Upper lobe of right lung (tissue), 1 donor: ENCODE measurements at regions not wholly inside any gene's neighbourhood (a gene's known extent, or its start where the extent isn't known, plus 50 kb on each side); places are given as distances from the start of the nearest gene placed in this dataset.

ENCODE experiments used
- ATAC-seq: fragments of 200-7000 bp; cut with Tn5 transposase; one replicate; pipeline ENCODE4 v1.9.1; 2020; ENCODE audit warnings: mild to moderate bottlenecking, moderate library complexity
- DNase-seq: peaks from one replicate; pipeline ENCODE4 v3.0.0-alpha.2; 2020
- H3K27ac ChIP-seq: fragments of 200-600 bp; one replicate; pipeline ENCODE4 v1.8.0; 2022
- H3K27me3 ChIP-seq: fragments of 200-600 bp; one replicate; pipeline ENCODE4 v1.8.0; 2022; ENCODE audit warnings: mild to moderate bottlenecking
- H3K36me3 ChIP-seq: fragments of 200-600 bp; one replicate; pipeline ENCODE4 v1.8.0; 2022
- H3K4me1 ChIP-seq: fragments of 200-600 bp; one replicate; pipeline ENCODE4 v1.8.0; 2022
- H3K4me3 ChIP-seq: fragments of 200-600 bp; one replicate; pipeline ENCODE4 v1.8.0; 2022; ENCODE audit warnings: mild to moderate bottlenecking
- H3K9me3 ChIP-seq: fragments of 200-600 bp; one replicate; pipeline ENCODE4 v1.8.0; 2022
- intact Hi-C: fragments of 100-400 bp; cut with DNase I; formaldehyde crosslinking; loops from one replicate; pipeline ENCODE4 v1.11.0; 2022
- TF ChIP-seq, protein P1 (sequence below): fragments of 200-600 bp; IDR thresholded peaks from one replicate; pipeline ENCODE4 v1.8.0; 2022; ENCODE audit warnings: antibody characterized with exemption
- donor health status: DM: no; HTN: yes; CAD: no; lungs with severe emphysema.

- Histone ChIP-seq H3K4me3 (no peak overlapping the region), H3K27ac (no peak overlapping the region), H3K36me3 (no peaks in the 10 kb centered on the region), H3K27me3 (no peaks in the 10 kb centered on the region), H3K9me3 (no peaks in the 10 kb centered on the region), H3K4me1 (peaks cover 3% of the 10 kb centered on the region)
- TF ChIP-seq, protein P1, sequence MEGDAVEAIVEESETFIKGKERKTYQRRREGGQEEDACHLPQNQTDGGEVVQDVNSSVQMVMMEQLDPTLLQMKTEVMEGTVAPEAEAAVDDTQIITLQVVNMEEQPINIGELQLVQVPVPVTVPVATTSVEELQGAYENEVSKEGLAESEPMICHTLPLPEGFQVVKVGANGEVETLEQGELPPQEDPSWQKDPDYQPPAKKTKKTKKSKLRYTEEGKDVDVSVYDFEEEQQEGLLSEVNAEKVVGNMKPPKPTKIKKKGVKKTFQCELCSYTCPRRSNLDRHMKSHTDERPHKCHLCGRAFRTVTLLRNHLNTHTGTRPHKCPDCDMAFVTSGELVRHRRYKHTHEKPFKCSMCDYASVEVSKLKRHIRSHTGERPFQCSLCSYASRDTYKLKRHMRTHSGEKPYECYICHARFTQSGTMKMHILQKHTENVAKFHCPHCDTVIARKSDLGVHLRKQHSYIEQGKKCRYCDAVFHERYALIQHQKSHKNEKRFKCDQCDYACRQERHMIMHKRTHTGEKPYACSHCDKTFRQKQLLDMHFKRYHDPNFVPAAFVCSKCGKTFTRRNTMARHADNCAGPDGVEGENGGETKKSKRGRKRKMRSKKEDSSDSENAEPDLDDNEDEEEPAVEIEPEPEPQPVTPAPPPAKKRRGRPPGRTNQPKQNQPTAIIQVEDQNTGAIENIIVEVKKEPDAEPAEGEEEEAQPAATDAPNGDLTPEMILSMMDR: no peak
- intact Hi-C loops: no loop called here
- DNase-seq (no peak), ATAC-seq (no peak)
These were observed 102.2 kb upstream of the SASH1 start for GRCh38 chr6:148240461-148240840.

GRCh38 chr6:148240861-148241477, 101.7 kb upstream of the SASH1 start:
- no peak for ATAC-seq
- intact Hi-C loops: no loop called here
- TF ChIP-seq, protein P1: no peak
- no peak overlapping the region for H3K27ac ChIP-seq
- H3K9me3 ChIP-seq: no peaks in the 10 kb centered on the region
- H3K36me3 ChIP-seq: no peaks in the 10 kb centered on the region
- no peak overlapping the region for H3K4me3 ChIP-seq
- DNase-seq: no peak
- no peaks in the 10 kb centered on the region for H3K27me3 ChIP-seq
- H3K4me1 ChIP-seq: peaks cover 3% of the 10 kb centered on the region

DNA sequence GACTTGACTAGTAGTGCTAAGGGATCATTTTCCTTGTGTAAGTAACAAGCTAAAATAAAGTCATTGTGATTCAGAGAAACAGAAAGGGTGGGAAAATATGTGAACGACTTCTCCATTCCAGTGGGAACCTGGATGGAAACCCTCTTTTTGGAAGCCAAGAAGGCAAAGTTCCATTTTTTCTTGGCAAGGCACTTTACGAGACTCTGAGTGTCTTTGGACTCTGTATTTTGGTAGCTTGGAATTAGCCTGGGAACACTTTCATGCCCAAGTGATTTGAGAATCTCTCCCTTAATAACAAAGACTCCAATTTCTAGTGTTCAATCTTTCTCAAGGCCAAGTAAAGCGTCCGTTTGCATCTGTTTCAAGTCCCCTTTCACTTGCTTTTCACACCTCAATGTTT, 100.5 kb upstream of the SASH1 start:
- no peak for ATAC-seq
- H3K4me3 ChIP-seq: no peak overlapping the region
- no peak for DNase-seq
- H3K36me3 ChIP-seq: no peaks in the 10 kb centered on the region
- H3K27ac ChIP-seq: no peak overlapping the region
- TF ChIP-seq, protein P1: no peak
- intact Hi-C loops: no loop called here
- H3K27me3 ChIP-seq: no peaks in the 10 kb centered on the region
- peaks cover 3% of the 10 kb centered on the region for H3K4me1 ChIP-seq
- no peaks in the 10 kb centered on the region for H3K9me3 ChIP-seq

GRCh38 chr6:148244217-148244935, 98.3 kb upstream of the SASH1 start:
- no peaks in the 10 kb centered on the region for H3K9me3 ChIP-seq
- no peaks in the 10 kb centered on the region for H3K36me3 ChIP-seq
- no peak overlapping the region for H3K4me3 ChIP-seq
- H3K27me3 ChIP-seq: no peaks in the 10 kb centered on the region
- TF ChIP-seq, protein P1: no peak
- intact Hi-C loops: no loop called here
- ATAC-seq: peak; percentile 36
- peaks cover 3% of the 10 kb centered on the region for H3K4me1 ChIP-seq
- no peak overlapping the region for H3K27ac ChIP-seq
- DNase-seq: no peak

DNA sequence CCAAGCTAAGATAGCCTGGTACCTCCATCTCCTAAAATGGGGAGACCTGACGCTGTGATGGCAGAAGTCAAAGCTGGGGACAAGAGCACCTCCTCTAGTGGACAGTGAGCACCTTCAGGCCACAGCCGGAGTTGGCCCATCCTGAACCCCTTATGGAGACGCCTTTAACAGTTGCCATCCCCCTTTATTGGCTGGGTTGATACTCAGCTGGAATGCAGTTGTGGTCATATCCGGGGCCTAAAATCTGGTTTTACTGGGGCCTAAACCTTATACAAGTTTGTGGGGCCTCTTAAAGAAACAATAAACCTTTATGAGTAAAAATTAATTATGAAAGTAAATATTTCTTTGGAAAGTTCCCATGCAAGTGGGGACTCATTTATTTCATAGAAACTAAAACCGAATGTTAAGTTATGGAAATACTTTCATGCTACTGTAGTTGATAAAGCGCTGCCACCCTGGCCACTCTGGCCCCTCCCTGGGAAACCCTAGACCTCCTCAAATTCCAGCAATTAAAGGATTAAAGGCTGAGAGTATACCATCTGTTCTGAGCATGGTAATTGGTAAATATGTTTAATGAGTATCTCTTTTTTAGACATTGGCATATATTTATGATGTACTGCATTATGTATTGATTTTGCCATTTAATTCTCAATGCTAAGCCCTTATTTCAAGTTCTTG, 95.1 kb upstream of the SASH1 start:
- Histone ChIP-seq H3K4me3 (no peak overlapping the region), H3K4me1 (no peaks in the 10 kb centered on the region), H3K36me3 (no peaks in the 10 kb centered on the region), H3K9me3 (no peaks in the 10 kb centered on the region), H3K27ac (no peak overlapping the region), H3K27me3 (no peaks in the 10 kb centered on the region)
- DNase-seq (no peak), ATAC-seq (no peak)
- TF ChIP-seq, protein P1: no peak
- intact Hi-C loops: no loop called here
